Uterus (tissue), 2 donors: ENCODE measurements at regions not wholly inside any gene's neighbourhood (a gene's known extent, or its start where the extent isn't known, plus 50 kb on each side); places are given as distances from the start of the nearest gene placed in this dataset.

Source experiments
- POLR2A ChIP-seq, 2 donors: fragments of 450-650 bp; IDR thresholded peaks; one replicate each; pipeline ENCODE4 v1.6.1; 2016; ENCODE audit warnings: antibody characterized with exemption in 2 of 2, mild to moderate bottlenecking in 1 of 2, moderate library complexity in 1 of 2
- TF ChIP-seq, protein P1 (sequence below), 4 experiments: fragments of 200-600 bp in 2 of 4; fragments of 450-650 bp in 2 of 4; sonication (generic) in 2 of 4; IDR thresholded peaks; one replicate each; pipeline ENCODE4 v1.5.1; 2016 to 2019; ENCODE audit warnings: antibody characterized with exemption in 4 of 4, mild to moderate bottlenecking in 2 of 4, moderate library complexity in 1 of 4

DNA sequence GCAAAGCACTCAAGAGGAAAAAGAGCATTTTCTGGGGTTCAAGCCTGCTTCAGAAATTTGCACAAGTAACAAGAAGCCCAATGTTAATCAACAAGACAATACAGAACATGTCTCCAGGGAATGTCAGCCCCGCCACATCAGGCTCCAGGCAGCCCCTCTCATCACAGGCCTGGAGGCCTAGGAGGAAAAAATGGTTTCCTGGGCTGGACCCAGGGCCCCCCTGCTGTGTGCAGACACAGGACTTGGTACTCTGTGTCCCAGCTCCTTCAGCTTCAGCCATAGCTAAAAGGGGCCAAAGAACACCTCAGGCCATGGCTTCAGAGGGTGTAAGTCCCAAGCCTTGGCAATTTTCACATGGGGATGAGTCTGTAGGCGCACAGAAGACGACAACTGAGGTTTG, 802.9 kb upstream of the KLHL29 start:
- TF ChIP-seq POLR2A (IDR thresholded peaks at IDR 0.05) = no peak
- TF ChIP-seq, protein P1, sequence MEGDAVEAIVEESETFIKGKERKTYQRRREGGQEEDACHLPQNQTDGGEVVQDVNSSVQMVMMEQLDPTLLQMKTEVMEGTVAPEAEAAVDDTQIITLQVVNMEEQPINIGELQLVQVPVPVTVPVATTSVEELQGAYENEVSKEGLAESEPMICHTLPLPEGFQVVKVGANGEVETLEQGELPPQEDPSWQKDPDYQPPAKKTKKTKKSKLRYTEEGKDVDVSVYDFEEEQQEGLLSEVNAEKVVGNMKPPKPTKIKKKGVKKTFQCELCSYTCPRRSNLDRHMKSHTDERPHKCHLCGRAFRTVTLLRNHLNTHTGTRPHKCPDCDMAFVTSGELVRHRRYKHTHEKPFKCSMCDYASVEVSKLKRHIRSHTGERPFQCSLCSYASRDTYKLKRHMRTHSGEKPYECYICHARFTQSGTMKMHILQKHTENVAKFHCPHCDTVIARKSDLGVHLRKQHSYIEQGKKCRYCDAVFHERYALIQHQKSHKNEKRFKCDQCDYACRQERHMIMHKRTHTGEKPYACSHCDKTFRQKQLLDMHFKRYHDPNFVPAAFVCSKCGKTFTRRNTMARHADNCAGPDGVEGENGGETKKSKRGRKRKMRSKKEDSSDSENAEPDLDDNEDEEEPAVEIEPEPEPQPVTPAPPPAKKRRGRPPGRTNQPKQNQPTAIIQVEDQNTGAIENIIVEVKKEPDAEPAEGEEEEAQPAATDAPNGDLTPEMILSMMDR (IDR thresholded peaks at IDR 0.05) = no peak
